Ovary (tissue), 3 donors: ENCODE measurements at regions not wholly inside any gene's neighbourhood (a gene's known extent, or its start where the extent isn't known, plus 50 kb on each side); places are given as distances from the start of the nearest gene placed in this dataset.

Experiments
- EP300 ChIP-seq: sonication (generic); formaldehyde crosslinking; IDR thresholded peaks from one replicate; pipeline ENCODE4 v1.6.1; 2017; ENCODE audit warnings: antibody characterized with exemption
- POLR2A ChIP-seq: fragments of 450-650 bp; IDR thresholded peaks from one replicate; pipeline ENCODE4 v1.6.1; 2017; ENCODE audit warnings: antibody characterized with exemption, mild to moderate bottlenecking, moderate library complexity
- TF ChIP-seq, protein P1 (sequence below), 3 donors: fragments of 450-650 bp in 2 of 3; fragments of 200-600 bp in 1 of 3; IDR thresholded peaks; one replicate each; pipeline versions ENCODE4 v1.5.1 to v1.8.0; 2016 to 2022; ENCODE audit warnings: antibody characterized with exemption in 3 of 3, mild to moderate bottlenecking in 1 of 3
- donor health status: DM: no; HTN: no; CAD: no.

DNA sequence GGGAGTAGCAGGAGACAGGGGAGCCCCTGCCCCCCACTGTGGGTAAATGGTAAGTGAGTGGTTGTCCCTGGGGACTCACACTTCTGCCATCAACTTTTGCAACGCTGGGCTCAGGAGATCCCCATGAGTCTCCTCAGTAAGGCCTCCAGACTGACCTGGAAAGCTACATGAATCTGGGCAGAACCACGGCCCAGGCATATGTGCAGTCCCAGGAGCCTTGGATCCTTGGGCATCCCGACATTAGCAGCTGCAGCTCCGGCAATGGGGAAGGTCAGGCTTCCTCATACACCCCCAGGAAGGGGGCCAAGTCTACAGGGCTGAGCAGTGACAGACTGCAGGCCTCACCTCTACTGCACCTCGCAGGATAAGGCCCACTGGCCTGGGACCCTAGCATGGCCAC is 868.7 kb upstream of the ADGRL4 start:
- TF ChIP-seq POLR2A = no peak
- TF ChIP-seq, protein P1, sequence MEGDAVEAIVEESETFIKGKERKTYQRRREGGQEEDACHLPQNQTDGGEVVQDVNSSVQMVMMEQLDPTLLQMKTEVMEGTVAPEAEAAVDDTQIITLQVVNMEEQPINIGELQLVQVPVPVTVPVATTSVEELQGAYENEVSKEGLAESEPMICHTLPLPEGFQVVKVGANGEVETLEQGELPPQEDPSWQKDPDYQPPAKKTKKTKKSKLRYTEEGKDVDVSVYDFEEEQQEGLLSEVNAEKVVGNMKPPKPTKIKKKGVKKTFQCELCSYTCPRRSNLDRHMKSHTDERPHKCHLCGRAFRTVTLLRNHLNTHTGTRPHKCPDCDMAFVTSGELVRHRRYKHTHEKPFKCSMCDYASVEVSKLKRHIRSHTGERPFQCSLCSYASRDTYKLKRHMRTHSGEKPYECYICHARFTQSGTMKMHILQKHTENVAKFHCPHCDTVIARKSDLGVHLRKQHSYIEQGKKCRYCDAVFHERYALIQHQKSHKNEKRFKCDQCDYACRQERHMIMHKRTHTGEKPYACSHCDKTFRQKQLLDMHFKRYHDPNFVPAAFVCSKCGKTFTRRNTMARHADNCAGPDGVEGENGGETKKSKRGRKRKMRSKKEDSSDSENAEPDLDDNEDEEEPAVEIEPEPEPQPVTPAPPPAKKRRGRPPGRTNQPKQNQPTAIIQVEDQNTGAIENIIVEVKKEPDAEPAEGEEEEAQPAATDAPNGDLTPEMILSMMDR (IDR thresholded peaks at IDR 0.05) = no peak
- TF ChIP-seq EP300 = no peak
